HG03175 (cell line): ENCODE measurements at regions not wholly inside any gene's neighbourhood (a gene's known extent, or its start where the extent isn't known, plus 50 kb on each side); places are given as distances from the start of the nearest gene placed in this dataset.
"Not testable (repeated sequence)": the region's sequence is repeated elsewhere in the genome, so short reads cannot be mapped to it uniquely, and the experiment has no call there.

Source experiments
- ATAC-seq: cut with Tn5 transposase; IDR thresholded peaks from one replicate; pipeline ENCODE4 v1.9.1; 2021; ENCODE audit warnings: mild to moderate bottlenecking, moderate library complexity; ENCODE audit not compliant: unreplicated experiment

DNA sequence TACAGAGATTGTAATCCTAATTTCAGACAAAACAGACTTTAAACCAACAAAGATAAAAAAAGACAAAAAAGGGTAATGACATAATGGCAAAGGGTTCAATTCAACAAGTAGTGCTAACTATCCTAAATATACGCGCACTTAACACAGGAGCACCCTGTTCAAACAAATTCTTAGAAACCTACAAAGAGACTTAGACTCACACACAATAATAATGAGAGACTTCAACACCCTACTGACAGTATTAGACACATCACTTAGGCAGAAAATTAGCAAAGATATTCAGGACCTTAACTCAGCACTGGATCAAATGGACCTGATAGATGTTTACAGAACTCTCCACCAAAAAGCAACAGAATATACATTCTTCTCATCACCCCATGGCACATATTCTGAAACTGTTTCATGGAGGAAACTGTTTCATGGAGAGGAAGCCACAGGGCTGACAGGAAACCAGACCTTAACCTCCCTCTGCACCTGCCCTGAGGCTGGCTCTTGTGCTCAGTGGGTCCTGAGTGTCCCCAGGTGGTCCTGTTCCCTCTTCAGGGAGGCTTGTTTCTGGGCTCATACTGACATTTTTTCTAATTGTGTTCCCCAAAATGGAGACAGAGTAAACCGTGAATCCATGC is 54.7 kb downstream of the OR4M2 start:
- peak; percentile 72 for ATAC-seq

DNA sequence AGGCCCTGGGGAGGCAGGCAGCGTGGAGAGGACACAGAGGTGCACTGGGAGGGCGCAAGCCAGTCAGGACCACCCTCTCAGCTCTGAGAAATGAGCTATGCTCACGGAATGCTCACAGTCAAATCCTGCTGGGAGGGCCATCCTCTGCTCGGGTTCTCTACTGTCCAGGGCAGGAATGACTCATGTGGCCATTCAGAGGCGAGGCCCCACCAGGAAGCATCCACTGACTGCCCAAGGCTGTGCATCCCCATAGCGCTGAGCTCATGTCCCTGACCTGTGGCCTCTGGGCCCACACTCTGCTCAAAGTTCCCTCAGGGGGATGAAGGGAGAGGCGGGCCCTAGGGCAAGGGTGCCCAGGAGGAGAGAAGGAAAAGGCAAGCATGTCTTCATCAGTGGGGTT is 57.2 kb downstream of the OR4M2 start:
- not testable (repeated sequence) for ATAC-seq

DNA sequence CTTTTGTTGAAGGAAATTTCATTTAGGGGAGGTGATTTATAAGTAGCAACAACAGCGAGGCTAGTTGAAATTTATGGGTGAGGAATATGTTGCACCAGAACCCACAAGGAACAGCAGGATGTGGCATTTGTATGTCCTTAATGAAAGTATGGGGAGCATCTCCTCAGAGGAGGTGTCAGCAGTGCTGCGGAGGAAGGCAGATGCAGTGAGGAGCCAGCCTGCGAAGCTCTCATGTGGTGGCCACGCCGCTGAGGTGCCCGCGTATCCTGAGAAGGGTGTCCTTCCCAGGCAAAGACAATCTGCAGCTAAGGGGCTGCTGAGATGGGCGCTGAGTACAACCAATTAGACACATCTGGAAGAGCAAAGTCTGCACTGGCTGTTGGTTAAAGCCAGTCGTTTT is 60.8 kb downstream of the OR4M2 start:
- not testable (repeated sequence) for ATAC-seq

DNA sequence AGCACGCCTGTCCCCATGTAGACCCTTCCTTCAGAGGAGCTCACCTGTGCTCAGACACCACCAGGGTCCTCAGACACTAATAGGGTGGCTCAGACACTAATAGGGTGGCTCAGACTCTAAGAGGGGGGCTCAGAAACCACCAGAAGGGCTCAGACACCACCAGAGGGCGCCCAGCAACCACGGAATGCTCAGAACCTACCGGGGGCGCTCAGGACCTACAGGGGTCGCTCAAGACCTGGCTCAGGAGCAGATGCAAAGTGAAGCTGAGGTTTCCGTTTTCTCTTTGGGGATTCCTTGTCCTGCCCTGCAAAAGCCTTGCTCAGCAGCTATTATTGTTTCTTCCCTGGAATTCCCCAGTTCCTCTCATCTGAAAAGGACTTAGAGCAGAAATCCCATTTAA is 67.8 kb downstream of the OR4M2 start:
- peak; percentile 97 for ATAC-seq

DNA sequence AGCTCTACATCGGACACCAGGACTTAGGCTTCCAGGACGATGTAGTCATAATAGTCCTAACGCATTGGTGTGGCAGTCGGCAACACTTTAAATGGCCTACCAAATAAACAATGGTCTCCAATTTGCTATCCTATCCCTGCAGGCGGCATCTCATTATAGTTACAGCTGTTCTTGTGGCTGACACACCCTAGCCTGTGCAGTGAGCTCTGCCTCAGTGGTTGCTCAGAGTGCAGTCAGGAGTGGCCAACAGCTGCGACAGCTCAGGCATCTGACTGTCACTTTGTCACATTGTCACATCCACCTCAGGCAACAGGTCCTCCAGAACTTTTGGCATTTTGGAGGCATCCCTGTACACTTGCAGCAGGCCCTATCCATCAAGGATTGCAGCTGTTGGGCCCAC is 77.9 kb downstream of the OR4M2 start:
- ATAC-seq = peak; percentile 12

DNA sequence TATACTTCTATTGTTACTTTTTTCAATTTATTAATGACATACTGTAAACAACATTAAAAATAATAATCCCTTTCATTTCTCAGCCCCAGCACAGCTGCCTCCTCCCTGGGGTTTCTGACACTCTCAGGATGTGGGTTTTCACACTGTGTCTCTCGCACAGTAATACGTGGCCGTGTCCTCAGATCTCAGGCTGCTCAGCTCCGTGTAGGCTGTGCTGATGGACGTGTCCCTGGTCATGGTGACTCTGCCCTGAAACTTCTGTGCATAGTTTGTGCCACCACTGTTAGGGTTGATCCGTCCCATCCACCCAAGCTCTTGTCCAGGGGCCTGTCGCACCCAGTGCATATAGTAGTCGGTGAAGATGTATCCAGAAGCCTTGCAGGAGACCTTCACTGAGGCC is 80.0 kb downstream of the OR4M2 start:
- ATAC-seq = peak; percentile 43

DNA sequence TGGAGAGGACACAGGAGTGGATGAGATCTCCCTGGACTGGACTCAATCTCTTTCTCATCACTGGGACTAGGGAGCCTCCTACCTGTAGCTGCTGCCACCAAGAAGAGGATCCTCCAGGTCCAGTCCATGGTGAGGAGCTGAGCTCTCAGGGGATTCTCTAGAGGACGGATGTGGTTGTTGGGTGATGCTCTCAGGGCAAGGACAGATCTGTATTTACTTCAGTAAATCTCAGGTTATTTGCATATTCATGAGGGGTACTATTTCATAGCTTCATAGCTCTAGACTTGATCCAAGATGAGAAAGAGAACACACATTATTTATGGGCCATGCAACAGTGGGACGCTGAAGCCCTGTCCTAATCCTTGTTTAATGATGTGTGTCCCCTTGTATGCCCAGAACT is 80.4 kb downstream of the OR4M2 start:
- peak; percentile 84 for ATAC-seq

DNA sequence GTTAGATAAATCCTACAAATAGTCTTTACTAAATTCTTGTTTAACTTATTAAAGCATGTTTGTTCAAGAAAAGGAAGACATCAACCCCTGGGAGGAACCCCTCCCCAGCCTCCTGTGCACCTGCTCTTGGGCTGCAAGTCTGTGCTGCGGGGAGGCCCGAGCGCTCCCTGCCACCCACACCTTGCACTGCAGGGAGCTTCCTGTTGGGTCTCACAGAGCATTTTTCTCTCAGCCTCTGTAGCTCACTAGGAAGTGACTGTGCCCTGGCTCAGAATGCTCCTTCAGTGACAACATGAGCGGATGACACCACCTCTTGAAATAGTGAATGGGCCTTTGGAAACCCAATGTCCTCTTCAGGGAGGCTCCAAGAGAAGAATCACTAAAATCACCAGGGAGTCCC is 81.1 kb downstream of the OR4M2 start:
- ATAC-seq = peak; percentile 69

DNA sequence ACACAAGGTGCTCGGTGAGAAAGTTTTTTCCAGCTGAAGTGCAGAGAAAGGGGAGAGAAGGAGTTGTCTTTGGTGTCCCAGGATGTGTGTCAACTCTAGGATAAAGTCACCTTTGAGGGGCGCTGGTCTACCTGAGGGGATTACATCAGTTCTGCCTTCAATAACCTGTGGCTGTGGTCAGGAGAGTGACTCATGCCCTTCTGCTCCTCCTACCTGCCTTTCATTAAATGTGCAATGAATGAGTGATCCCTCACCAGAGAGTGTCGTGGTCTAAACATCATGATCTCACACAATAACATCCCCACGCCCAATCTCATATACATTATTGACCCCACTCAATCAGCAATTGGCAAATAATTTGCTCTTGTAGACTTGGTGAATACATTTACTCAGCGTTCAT is 83.4 kb downstream of the OR4M2 start:
- ATAC-seq = not testable (repeated sequence)

DNA sequence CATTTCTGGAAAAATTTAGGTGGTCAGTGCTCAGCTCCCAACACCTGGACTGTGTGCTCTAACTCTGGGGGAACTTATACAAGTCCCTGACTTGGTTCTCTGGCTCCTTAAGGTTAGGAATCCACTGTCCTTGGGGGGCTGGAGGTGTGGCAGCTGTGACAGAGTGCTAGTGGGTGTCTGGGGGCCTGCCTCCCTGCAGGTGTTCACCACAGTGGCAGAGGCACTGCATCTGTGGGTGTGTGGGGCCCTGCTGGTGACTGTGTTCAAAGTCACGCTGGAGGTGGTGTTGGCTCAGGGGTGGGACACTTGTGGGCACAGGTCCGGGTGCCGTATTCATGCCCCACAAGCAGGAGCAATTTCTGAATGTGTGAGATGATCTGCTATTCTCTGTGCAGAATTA is 87.2 kb downstream of the OR4M2 start:
- ATAC-seq = not testable (repeated sequence)

DNA sequence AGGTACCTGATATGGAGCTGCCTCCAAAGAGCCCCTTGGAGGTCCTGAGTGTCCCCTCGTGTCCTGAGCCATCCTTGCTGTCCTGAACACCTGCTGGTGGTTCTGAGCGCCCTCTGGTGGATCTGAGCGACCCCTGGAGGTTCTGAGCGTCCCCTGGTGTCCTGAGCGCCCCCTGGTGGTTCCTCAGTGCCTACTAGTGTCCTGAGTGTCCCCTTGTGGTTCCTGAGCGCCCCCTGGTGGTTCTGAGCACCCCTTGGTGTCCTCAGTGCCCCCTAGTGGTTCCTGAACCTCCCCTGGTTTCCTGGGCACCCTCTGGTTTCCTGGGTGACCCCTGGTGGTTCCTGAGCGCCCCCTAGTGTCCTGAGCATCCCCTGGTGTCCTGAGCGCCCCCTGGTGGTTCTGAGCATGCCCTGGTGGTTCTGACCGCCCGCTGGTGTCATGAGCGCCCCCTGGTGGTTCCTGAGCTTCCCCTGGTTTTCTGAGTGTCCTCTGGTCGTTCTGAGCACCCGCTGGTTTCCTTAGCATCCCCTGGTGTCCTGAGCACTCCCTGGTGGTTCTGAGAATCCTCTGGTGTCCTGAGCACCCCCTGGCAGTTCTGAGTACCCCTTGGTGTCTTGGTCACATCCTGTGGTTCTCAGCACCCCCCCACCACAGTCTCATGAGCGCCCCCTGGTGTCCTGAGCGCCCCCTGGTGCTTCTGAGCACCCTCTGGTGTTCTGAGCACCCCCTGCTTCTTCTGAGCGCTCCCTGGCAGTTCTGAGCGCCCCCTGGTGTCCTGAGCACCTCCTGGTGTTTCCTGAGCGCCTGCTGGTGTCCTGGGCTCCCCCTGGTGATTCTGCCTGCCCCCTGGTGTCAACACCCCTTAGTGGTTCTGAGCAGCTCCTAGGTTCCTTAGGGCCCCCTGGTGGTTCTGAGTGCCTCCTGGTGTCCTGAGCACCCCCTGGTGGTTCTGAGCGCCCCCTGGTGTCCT is 93.0 kb downstream of the OR4M2 start:
- peak; percentile 77 for ATAC-seq

DNA sequence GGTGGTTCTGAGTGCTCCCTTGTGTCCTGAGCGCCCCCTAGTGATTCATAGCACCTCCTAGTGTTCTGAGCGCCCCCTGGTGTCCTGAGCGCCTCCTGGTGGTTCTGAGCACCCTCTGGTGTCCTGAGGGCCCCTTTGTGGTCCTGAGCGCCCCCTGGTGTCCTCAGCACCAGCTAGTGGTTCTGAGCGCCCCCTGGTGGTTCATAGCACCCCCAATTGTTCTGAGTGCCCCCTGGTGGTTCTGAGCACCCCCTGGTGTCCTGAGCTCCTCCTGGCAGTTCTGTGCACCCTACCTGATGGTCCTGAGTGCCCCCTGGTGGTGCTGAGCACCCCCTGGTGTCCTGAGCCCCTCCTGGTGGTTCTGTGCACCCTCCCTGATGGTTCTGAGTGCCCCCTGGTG is 93.8 kb downstream of the OR4M2 start:
- ATAC-seq = peak; percentile 56

DNA sequence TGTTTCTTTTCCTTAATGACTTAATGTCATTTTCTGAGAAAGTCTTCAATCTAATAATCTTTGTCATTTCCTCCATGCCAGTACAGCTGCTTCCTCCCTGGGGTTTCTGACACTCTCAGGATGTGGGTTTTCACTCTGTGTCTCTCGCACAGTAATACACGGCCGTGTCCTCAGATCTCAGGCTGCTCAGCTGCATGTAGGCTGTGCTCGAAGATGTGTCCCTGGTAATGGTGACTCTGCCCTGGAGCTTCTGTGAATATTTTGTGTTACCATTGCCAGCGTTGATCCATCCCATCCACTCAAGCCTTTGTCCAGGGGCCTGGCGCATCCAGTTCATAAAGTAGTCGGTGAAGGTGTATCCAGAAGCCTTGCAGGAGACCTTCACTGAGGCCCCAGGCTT is 97.6 kb downstream of the OR4M2 start:
- not testable (repeated sequence) for ATAC-seq

DNA sequence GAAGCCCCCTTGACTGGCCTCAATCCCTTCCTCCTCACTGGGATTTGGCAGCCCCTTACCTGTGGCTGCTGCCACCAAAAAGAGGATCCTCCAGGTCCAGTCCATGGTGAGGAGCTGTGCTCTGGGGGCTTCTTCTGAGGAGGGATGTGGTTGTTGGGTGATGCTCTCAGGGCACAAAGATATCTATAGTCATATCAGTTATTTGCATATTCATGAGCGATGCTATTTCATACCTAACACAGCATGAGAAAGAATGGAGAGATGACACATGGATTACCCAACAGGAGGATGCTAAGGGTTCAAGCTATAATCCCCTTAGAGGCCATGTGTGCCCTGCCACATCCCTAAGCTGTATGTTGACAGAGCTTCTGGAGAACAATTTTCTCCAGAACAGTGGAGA is 98.1 kb downstream of the OR4M2 start:
- not testable (repeated sequence) for ATAC-seq

DNA sequence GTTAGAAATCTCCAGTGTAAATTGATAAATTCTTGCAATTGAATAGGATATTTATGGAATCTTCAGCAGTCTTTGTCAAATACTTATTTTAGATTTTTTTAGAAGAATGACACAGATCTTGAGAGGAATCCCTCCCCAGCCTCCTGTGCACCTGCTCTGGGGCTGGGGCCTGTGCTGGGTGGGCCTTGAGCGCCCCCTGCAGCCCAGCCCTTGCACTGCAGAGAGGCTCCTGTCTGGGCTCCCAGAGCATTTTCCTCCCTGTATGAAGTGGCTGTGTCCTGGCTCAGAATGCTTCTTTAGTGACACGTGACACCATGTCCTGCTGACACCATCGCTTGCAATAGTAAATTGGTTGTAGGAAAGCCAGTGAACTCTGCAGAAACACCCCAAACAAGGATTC is 98.7 kb downstream of the OR4M2 start:
- ATAC-seq = not testable (repeated sequence)

DNA sequence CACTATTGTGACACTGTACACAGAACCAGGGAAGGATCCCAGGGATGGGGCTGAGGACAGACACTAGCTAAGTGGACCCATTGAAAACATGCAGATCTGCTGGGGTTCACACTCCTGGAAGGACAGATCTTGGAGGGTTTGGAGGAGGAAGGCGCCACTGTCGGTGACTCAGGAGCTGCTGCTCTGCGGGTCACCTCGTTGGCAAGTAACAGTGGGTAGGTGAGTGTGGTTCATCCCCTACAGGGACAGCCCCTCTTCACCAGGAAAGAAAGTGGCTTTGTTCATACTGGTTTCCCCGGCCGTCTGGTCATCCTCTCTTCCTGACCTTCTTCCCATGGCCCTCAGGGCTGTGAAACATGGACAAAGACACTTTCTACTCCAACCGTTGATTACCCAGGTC is 100.3 kb downstream of the OR4M2 start:
- ATAC-seq = not testable (repeated sequence)

DNA sequence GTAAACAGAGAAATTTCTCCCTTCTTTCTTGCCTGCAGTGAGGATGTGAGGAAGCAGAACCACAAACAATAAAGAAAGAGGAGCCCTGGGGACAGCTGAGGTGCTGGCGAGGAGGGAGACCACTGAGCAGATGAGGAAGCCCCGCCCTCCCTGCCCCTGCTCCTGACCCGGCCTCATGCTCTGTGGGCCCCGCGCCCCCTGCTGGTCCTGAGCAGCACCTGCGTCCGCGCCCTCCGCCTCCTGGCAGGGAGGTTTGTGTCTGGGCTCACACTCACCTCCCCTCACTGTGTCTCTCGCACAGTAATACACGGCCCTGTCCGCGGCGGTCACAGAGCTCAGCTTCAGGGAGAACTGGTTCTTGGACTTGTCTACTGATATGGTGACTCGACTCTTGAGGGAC is 104.4 kb downstream of the OR4M2 start:
- peak; percentile 83 for ATAC-seq

DNA sequence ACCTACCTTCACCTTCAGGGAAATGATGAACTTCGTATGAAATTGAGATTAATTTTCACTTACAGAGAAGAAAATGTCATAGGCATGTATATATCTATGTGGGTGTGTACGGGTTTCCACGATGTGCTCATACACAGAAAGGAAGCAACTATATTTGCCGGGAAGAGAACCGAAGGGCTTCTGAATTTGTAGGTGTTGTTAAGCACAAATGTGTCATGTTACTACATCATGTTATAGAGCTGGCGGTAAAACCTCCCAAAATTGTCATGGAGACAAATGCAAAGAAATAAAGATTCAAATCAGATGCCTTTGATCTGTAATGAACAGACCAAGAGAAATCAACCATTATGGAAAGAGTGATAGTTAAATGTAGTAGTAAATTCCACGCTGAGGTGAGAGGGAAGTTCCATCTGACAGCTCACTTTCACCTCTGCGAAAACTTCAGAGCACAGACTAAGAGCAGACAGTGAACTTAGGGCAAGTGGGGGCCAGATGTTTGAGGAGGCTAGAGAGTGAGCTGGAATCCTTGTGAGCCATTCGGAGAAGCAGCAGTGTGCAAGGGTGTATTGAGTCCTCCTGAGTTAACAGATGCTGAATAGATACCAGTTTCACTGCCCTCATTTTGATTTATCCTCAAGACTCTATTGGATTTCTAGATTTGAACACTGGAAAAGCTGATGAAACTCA is 106.7 kb downstream of the OR4M2 start:
- ATAC-seq = not testable (repeated sequence)

DNA sequence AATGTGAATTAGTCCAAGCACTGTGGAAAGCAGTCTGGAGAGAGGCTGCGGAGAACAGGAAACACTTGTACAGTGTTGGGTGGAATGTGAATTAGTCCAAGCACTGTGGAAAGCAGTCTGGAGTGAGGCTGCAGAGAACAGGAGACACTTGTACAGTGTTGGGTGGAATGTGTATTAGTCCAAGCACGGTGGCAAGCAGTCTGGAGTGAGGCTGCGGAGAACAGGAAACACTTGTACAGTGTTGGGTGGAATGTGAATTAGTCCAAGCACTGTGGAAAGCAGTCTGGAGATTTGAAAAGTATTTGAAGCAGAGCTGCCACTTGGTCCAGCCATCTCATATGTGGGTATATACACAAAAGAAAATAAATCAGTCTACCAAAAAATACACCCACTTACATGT is 111.5 kb downstream of the OR4M2 start:
- ATAC-seq = not testable (repeated sequence)

DNA sequence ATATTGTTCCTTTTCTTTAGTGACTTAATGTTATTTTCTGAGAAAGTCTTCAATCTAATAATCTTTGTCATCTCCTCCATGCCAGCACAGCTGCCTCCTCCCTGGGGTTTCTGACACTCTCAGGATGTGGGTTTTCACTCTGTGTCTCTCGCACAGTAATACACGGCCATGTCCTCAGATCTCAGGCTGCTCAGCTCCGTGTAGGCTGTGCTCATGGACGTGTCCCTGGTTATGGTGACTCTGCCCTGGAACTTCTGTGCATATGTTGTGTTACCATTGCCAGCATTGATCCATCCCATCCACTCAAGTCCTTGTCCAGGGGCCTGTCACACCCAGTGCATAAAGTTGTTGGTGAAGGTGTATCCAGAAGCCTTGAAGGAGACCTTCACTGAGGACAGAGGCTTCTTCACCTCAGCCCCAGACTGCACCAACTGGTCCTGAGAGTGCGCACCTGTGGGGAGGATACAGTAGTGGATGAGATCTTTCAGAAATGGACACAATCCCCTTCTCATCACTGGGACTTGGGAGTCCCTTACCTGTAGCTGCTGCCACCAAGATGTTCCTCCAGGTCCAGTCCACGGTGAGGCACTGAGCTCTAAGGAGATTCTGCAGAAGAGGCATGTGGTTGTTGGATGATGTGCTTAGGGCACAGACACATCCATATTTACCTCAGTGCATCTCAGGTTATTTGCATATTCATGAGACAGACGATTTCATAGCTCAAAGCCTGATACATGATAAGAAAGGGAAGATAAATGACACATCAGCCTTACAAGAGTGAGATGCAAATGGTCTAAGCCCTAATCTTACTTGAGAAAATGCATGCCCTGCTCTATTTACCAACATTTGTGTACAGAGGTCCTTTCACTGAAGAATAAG is 114.7 kb downstream of the OR4M2 start:
- not testable (repeated sequence) for ATAC-seq

DNA sequence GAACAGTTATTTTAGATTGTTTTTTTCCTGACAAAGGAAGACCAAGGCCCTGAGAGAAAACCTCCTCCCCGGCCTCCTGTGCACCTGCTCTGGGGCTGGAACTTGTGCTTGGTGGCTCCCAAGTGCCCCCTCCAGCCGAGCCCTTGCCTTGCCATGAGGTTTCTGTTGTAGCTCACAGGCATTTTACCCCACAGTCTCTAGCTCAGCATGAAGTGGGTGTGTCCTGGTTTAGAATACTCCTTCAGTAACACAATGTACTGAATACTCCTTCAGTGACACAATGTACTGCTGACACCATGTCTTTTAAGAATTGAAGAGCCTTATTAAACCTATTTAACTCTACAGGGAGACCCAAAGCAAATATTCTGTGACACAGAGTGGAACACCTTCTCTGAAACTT is 116.1 kb downstream of the OR4M2 start:
- ATAC-seq = not testable (repeated sequence)
